ENCODE measurements at regions not wholly inside any gene's neighbourhood (a gene's known extent, or its start where the extent isn't known, plus 50 kb on each side); places are given as distances from the start of the nearest gene placed in this dataset.

DNA sequence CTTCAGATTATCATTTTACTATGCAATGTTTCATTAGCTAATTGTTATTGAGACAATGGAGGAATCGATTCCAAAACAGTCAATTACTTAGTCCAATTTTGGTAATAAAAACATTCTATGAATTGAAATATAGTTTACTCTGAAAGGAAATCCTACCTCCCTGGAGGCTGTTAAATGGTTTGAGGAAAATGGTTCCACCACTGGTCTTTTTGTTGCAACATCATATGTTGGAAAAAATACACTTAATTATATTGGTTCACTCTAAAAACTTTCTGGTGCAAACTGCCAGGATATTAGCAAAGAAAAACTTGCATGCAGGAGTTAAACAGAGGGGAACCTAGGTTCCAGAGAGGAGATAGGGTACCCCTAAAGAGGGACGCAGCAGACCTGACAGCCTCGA is 267.3 kb upstream of the LYZL1 start:
- Histone ChIP-seq H3K4me3 (ENCODE audit: low read depth, low read length) (no peak overlapping the region), H3K36me3 (ENCODE audit: control insufficient read depth, insufficient read depth, low read length) (no peaks in the 10 kb centered on the region), H3K27me3 (ENCODE audit: control insufficient read depth, insufficient read depth, low read length) (peaks cover 2% of the 10 kb centered on the region; the same call in 1 of the 2 replicates)
- no peak for DNase-seq (ENCODE audit: low read depth)
- ChIA-PET CTCF (no interaction called here), POLR2A (no interaction called here)
- TF ChIP-seq, protein P1, sequence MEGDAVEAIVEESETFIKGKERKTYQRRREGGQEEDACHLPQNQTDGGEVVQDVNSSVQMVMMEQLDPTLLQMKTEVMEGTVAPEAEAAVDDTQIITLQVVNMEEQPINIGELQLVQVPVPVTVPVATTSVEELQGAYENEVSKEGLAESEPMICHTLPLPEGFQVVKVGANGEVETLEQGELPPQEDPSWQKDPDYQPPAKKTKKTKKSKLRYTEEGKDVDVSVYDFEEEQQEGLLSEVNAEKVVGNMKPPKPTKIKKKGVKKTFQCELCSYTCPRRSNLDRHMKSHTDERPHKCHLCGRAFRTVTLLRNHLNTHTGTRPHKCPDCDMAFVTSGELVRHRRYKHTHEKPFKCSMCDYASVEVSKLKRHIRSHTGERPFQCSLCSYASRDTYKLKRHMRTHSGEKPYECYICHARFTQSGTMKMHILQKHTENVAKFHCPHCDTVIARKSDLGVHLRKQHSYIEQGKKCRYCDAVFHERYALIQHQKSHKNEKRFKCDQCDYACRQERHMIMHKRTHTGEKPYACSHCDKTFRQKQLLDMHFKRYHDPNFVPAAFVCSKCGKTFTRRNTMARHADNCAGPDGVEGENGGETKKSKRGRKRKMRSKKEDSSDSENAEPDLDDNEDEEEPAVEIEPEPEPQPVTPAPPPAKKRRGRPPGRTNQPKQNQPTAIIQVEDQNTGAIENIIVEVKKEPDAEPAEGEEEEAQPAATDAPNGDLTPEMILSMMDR (IDR thresholded peaks at IDR 0.05; ENCODE audit: insufficient read depth, low read depth, low read length): no peak

- peaks cover 2% of the 10 kb centered on the region; the same call in 1 of the 2 replicates for H3K27me3 ChIP-seq (ENCODE audit: control insufficient read depth, insufficient read depth, low read length)
- TF ChIP-seq, protein P1 (IDR thresholded peaks at IDR 0.05; ENCODE audit: insufficient read depth, low read depth, low read length): no peak
- H3K36me3 ChIP-seq (ENCODE audit: control insufficient read depth, insufficient read depth, low read length): no peaks in the 10 kb centered on the region
- ChIA-PET CTCF (interaction anchor here (0.6 to 3.1 kb wide), 2 partner anchors 30 to 161 kb away, joined by 3 to 18 read pairs; no protein-coding TSS in a partner anchor), POLR2A (no interaction called here)
- DNase-seq (ENCODE audit: low read depth): no peak
- H3K4me3 ChIP-seq (ENCODE audit: low read depth, low read length): no peak overlapping the region
Measured at GRCh38 chr10:29022513-29022912, 266.4 kb upstream of the LYZL1 start.

DNA sequence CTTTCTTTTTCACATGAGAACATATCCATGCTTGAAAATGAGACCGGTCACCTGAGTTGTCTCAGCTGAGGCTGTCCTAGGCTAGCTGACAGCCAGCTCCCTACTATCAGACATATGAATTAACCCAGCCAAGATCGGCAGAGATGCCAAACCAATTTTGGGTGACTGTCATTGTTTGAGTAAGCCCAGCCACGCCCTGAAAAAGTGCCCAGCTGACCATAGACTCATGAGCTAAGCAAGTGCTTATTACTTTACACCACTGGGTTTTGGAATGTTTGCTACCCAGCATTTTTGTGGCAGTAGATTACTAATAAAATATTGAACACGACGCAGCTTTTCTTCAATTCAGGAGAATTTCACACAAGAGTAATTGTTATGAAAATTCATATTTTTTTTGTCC is 265.2 kb upstream of the LYZL1 start:
- POLR2A ChIA-PET: no interaction called here
- TF ChIP-seq, protein P1 (IDR thresholded peaks at IDR 0.05; ENCODE audit: insufficient read depth, low read depth, low read length): no peak

DNA sequence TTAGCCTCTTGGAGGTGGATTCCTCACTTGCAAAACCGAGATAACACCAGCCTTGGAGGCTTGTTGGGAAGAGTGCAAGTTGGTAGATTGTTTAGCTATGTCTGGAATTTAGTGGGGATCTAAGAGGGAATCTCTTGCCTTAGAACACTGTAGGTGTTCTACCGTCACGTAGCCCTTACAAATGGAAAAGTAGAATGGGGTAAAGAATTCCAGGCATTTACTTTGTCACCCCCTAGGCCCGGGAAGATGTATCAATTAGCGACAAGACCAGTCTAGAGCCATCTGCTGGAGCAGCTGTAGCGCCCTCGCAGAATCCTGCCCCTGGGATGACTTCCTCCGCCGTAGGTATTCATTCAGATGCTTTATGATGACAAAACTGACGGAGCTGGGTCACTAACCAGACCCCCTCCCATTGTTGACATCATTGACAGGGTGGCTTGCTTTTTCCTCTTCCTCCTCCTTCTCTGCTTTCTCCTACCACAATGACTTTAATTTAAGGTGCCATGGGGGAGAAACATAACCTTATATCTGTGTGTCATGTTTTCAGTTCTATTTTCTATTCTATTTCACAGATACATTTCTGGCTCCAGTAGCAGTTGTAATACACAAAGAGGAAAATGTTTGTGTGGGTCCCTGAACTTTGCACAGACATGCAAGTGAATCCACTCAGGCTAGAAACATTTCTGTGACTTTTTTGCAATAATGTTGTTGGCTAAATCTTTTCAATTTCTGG is 262.6 kb upstream of the LYZL1 start:
- Histone ChIP-seq H3K4me3 (ENCODE audit: low read depth, low read length) (no peak overlapping the region), H3K36me3 (ENCODE audit: control insufficient read depth, insufficient read depth, low read length) (no peaks in the 10 kb centered on the region), H3K27me3 (ENCODE audit: control insufficient read depth, insufficient read depth, low read length) (peaks cover 4% of the 10 kb centered on the region; the same call in 1 of the 2 replicates)
- DNase-seq (ENCODE audit: low read depth): no peak
- TF ChIP-seq, protein P1 (IDR thresholded peaks at IDR 0.05; ENCODE audit: insufficient read depth, low read depth, low read length): no peak
- CTCF ChIA-PET: no interaction called here
- POLR2A ChIA-PET: no interaction called here

More for the DNA sequence above, 265.2 kb upstream of the LYZL1 start:
- peaks cover 4% of the 10 kb centered on the region; the same call in 1 of the 2 replicates for H3K27me3 ChIP-seq (ENCODE audit: control insufficient read depth, insufficient read depth, low read length)
- DNase-seq (ENCODE audit: low read depth): no peak
- H3K36me3 ChIP-seq (ENCODE audit: control insufficient read depth, insufficient read depth, low read length): no peaks in the 10 kb centered on the region
- CTCF ChIA-PET: interaction anchor here (1.2 to 3.1 kb wide), 2 partner anchors 8 to 31 kb away, joined by 4 to 18 read pairs; no protein-coding TSS in a partner anchor
- no peak overlapping the region for H3K4me3 ChIP-seq (ENCODE audit: low read depth, low read length)

DNA sequence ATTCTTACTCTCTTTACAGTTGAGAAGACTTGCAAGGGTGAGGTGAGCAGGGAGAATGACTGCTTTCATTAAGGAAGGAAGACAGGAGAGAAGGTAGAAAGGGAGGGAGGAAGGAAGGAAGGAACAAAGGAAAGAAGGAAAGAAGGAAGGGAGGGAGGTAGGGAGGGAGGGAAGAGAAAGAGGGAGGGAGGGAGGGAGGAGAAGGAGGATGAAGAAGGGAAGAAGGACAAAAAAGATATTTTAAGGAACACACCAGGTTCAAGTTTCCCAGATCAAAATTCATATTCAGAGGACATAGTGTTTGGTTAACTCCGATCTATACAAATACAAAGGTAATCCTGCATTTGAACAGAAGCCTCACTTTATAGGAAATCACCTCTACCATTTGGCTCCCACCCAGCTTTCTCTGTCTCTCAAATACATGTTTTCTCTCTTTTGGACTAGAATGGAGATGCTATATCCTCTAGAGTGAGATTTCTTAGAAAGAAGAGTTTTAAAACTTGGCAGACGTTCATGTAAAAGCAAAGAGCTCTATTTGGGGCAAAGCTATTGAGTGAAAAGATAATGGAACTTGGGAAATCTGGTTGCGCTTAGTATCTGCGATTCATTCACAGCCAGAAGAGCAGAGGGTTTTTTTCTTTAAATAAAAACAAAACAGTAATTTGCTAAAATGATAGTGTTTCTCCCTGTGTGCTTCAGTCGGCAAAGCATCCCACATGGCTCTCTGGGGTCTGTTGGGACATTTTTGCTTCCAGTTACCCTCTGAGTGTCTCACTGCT is 261.9 kb upstream of the LYZL1 start:
- ChIA-PET POLR2A (no interaction called here), CTCF (no interaction called here)
- TF ChIP-seq, protein P1 (IDR thresholded peaks at IDR 0.05; ENCODE audit: insufficient read depth, low read depth, low read length): no peak
- no peak for DNase-seq (ENCODE audit: low read depth)
- no peak overlapping the region for H3K4me3 ChIP-seq (ENCODE audit: low read depth, low read length)
- H3K36me3 ChIP-seq (ENCODE audit: control insufficient read depth, insufficient read depth, low read length): no peaks in the 10 kb centered on the region
- H3K27me3 ChIP-seq (ENCODE audit: control insufficient read depth, insufficient read depth, low read length): peaks cover 4% of the 10 kb centered on the region; the same call in 1 of the 2 replicates

Measured in BJ (cell line).